Uterus (tissue), 3 donors: ENCODE measurements at regions not wholly inside any gene's neighbourhood (a gene's known extent, or its start where the extent isn't known, plus 50 kb on each side); places are given as distances from the start of the nearest gene placed in this dataset.

Source experiments
- DNase-seq, 2 donors: peaks; one replicate each; pipeline ENCODE4 v3.0.0-alpha.2; 2019 to 2020
- H3K27ac ChIP-seq, 2 donors: fragments of 200-600 bp; sonication (generic); 1 replicate in 1 of 2; 2 replicates in 1 of 2; pipeline ENCODE4 v1.5.1; 2016 to 2018
- H3K27me3 ChIP-seq, 2 donors: fragments of 200-600 bp; sonication (generic); one replicate each; pipeline ENCODE4 v1.5.1; 2018 to 2019; ENCODE audit warnings: control low read depth in 1 of 2
- H3K36me3 ChIP-seq, 2 donors: fragments of 200-600 bp; sonication (generic); one replicate each; pipeline ENCODE4 v1.5.1; 2019; ENCODE audit warnings: control low read depth in 1 of 2
- H3K4me1 ChIP-seq, 2 donors: fragments of 200-600 bp; sonication (generic); one replicate each; pipeline ENCODE4 v1.5.1; 2018 to 2019; ENCODE audit warnings: control low read depth in 1 of 2
- H3K4me3 ChIP-seq, 2 donors: fragments of 200-600 bp; sonication (generic); 1 replicate in 1 of 2; 2 replicates in 1 of 2; pipeline ENCODE4 v1.5.1; 2018 to 2019; ENCODE audit warnings: mild to moderate bottlenecking in 1 of 2
- H3K9me3 ChIP-seq, 2 donors: fragments of 200-600 bp; sonication (generic); one replicate each; pipeline ENCODE4 v1.5.1; 2019; ENCODE audit warnings: control low read depth in 1 of 2
- POLR2A ChIP-seq, 2 donors: fragments of 450-650 bp; IDR thresholded peaks; one replicate each; pipeline ENCODE4 v1.6.1; 2016; ENCODE audit warnings: antibody characterized with exemption in 2 of 2, mild to moderate bottlenecking in 1 of 2, moderate library complexity in 1 of 2
- intact Hi-C: fragments of 100-400 bp; cut with DNase I; formaldehyde crosslinking; loops from one replicate; pipeline ENCODE4 v1.15.1; 2023; ENCODE audit warnings: low total_unique reads
- TF ChIP-seq, protein P1 (sequence below), 4 experiments: fragments of 200-600 bp in 2 of 4; fragments of 450-650 bp in 2 of 4; sonication (generic) in 2 of 4; IDR thresholded peaks; one replicate each; pipeline ENCODE4 v1.5.1; 2016 to 2019; ENCODE audit warnings: antibody characterized with exemption in 4 of 4, mild to moderate bottlenecking in 2 of 4, moderate library complexity in 1 of 4
- donor health status: DM: yes; HTN: yes; CAD: no.

DNA sequence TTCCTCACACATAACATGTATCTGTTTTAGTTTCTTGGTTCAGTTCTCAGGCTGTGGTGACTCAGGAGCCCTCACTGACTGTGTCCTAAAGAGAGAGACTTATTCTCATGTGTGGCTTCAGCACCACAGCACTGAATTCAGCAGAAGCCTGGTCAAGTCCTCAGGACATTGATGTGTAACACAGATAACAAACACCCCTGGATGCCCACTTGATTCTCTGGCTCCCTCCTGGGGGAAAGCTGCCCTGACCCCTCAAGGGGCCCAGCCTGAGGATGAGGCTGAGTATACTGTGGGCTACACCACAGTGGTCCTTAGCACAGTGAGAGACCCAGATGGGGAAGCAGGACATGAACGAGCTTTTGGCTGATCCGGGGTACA lies 87.2 kb upstream of the VPREB1 start:
- no peak overlapping the region for H3K27ac ChIP-seq
- no peaks in the 10 kb centered on the region for H3K36me3 ChIP-seq
- TF ChIP-seq, protein P1, sequence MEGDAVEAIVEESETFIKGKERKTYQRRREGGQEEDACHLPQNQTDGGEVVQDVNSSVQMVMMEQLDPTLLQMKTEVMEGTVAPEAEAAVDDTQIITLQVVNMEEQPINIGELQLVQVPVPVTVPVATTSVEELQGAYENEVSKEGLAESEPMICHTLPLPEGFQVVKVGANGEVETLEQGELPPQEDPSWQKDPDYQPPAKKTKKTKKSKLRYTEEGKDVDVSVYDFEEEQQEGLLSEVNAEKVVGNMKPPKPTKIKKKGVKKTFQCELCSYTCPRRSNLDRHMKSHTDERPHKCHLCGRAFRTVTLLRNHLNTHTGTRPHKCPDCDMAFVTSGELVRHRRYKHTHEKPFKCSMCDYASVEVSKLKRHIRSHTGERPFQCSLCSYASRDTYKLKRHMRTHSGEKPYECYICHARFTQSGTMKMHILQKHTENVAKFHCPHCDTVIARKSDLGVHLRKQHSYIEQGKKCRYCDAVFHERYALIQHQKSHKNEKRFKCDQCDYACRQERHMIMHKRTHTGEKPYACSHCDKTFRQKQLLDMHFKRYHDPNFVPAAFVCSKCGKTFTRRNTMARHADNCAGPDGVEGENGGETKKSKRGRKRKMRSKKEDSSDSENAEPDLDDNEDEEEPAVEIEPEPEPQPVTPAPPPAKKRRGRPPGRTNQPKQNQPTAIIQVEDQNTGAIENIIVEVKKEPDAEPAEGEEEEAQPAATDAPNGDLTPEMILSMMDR (IDR thresholded peaks at IDR 0.05), result no peak
- TF ChIP-seq POLR2A (IDR thresholded peaks at IDR 0.05), result no peak
- no peaks in the 10 kb centered on the region for H3K4me1 ChIP-seq
- intact Hi-C loops, result no loop called here
- no peaks in the 10 kb centered on the region for H3K27me3 ChIP-seq
- DNase-seq, result no peak
- no peaks in the 10 kb centered on the region for H3K9me3 ChIP-seq
- no peak overlapping the region for H3K4me3 ChIP-seq

DNA sequence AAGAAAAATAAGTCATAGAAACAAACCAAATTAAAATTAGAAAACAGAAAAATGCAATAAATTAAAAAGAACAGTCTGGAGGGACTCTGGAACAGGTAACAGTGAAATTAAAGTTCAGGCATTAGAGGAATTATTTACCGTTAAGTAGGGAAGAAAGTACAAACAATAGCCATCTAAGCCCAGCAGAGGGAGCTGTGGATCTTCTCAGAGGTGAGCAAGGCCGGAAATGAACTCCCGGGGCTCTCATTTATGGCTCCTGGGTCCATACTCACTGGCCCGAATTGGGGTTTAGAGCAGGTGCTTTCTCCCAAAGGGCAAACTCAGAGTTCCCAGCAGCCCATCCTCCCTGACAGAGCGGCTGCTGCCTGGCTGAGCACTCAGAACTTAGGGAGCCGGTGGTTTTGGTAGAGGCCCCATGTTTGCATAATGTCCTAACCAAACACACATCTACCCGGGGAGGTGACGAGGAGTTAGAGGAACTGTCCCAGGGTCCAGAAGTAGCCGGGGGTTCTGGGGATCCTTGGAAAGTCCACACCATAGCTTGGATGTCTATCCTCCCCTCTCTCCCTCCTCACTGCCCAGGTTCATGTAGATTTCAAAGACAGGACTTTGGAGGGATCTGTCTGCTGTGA lies 87.8 kb upstream of the VPREB1 start:
- DNase-seq, result no peak
- H3K9me3 ChIP-seq, result no peaks in the 10 kb centered on the region
- H3K36me3 ChIP-seq, result no peaks in the 10 kb centered on the region

DNA sequence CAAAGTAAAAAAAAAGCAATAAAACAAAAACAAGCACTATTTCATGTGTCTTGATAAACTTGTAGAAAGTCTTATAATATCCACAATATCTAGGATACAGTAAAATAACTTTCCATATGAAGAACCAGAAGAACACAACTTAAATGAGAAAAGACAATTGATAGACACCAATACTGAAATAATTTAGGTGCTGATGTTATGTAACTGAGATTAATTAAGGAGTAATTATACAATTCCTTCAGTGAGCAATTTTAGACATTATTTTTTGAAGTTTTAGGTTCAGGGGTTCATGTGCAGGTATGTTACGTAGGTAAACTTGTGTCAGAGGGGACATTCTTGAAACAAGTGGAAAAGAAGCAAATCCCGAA lies 88.3 kb upstream of the VPREB1 start:
- DNase-seq, result no peak
- no peaks in the 10 kb centered on the region for H3K36me3 ChIP-seq
- H3K4me1 ChIP-seq, result no peaks in the 10 kb centered on the region
- no peak overlapping the region for H3K27ac ChIP-seq
- H3K9me3 ChIP-seq, result no peaks in the 10 kb centered on the region
- intact Hi-C loops, result no loop called here
- no peak overlapping the region for H3K4me3 ChIP-seq
- peaks cover 0 to 3% of the 10 kb centered on the region in 2 donors for H3K27me3 ChIP-seq
- TF ChIP-seq, protein P1 (IDR thresholded peaks at IDR 0.05), result no peak
- TF ChIP-seq POLR2A (IDR thresholded peaks at IDR 0.05), result no peak

More for the DNA sequence above, 87.8 kb upstream of the VPREB1 start:
- Histone ChIP-seq H3K27me3 (no peaks in the 10 kb centered on the region), H3K27ac (no peak overlapping the region), H3K4me1 (no peaks in the 10 kb centered on the region), H3K4me3 (no peak overlapping the region)
- intact Hi-C loops, result no loop called here
- TF ChIP-seq POLR2A (IDR thresholded peaks at IDR 0.05), result no peak
- TF ChIP-seq, protein P1 (IDR thresholded peaks at IDR 0.05), result peak in 3 of 4 experiments; percentile 21 to 31 (median 25)

DNA sequence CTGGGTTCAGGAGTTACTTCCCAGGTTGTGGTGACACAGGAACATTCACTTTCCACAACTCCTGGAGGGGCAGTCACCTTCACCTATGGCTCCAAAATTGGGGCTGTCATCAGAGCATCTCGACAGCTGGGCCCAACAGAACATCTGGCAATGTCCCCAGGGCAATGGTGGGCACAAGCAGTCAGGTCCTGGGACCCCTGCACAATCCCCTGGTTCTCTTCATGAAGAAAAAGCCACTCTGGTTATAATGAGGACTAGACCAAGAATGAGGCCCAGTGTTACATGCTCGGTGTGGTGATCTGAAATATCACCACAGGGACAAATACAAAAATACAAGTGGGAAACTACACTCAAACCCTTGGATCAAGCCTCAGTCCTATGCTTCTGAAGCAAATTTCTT lies 89.0 kb upstream of the VPREB1 start:
- Histone ChIP-seq H3K9me3 (no peaks in the 10 kb centered on the region), H3K4me1 (no peaks in the 10 kb centered on the region), H3K27ac (no peak overlapping the region), H3K4me3 (no peak overlapping the region), H3K36me3 (no peaks in the 10 kb centered on the region), H3K27me3 (peaks cover 0 to 7% of the 10 kb centered on the region in 2 donors)
- intact Hi-C loops, result no loop called here
- DNase-seq, result no peak
- TF ChIP-seq POLR2A (IDR thresholded peaks at IDR 0.05), result no peak
- TF ChIP-seq, protein P1 (IDR thresholded peaks at IDR 0.05), result no peak

DNA sequence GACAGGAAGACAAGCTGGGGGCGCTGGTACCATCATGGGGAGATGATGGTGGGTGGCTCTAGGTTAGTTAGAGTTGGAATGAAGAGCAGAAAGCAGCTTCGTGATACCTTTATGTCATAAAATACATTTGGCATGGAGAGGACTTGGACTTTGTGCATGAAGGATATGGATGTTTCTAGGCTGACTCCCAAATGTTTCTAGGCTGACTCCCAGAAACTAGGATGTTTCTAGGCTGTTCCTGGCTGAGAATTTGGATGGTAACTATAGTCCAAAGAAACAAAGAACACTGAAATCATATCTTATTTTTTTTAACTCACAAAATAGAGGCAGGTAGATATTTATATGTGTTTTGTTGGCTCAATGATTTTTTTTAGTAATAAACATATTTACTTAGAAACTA lies 89.4 kb upstream of the VPREB1 start:
- Histone ChIP-seq H3K36me3 (no peaks in the 10 kb centered on the region), H3K4me3 (no peak overlapping the region), H3K27ac (no peak overlapping the region), H3K4me1 (no peaks in the 10 kb centered on the region), H3K9me3 (no peaks in the 10 kb centered on the region), H3K27me3 (peaks cover 0 to 7% of the 10 kb centered on the region in 2 donors)
- intact Hi-C loops, result no loop called here
- DNase-seq, result no peak
- no peak for TF ChIP-seq POLR2A (IDR thresholded peaks at IDR 0.05)
- TF ChIP-seq, protein P1 (IDR thresholded peaks at IDR 0.05), result no peak
